ENCODE measurements at regions not wholly inside any gene's neighbourhood (a gene's known extent, or its start where the extent isn't known, plus 50 kb on each side); places are given as distances from the start of the nearest gene placed in this dataset.

DNA sequence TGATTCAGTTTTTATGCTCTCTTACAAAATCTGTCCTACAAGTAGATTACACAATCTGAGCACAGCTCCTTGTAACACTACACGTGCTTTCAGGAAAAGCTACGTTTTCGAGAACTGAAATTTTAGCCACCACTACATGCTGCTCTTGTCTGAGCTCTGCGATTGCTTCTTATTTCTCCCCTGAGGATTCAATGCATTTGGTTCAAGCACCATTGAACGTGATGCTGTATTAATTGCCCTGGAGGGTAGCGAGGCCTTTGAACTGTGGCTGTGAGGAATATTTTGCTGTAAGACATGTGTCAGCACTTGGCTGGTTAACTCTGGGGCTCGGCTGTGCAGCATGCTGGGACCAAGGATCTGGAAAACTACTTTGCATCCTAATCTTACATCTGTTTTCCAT lies 405.8 kb downstream of the EPHA4 start:
- intact Hi-C loops (cut with micrococcal nuclease) = no loop called here
- Histone ChIP-seq H3K27ac (ENCODE audit: extremely low read depth, low read depth, low read length) (no peak overlapping the region), H3K9me3 (replicated peaks; ENCODE audit: control insufficient read depth, insufficient read depth, low read depth, low read length) (no peaks in the 10 kb centered on the region), H3K4me2 (ENCODE audit: insufficient read depth, low read length) (no peak overlapping the region), H2AFZ (ENCODE audit: low read depth, low read length) (no peak overlapping the region), H3K4me1 (replicated peaks in 1 of 2; ENCODE audit: control insufficient read depth in 2 of 2, insufficient read depth in 2 of 2, low read length in 2 of 2) (no peaks in the 10 kb centered on the region), H3K36me3 (ENCODE audit: control insufficient read depth, insufficient read depth, low read length) (no peaks in the 10 kb centered on the region), H4K20me1 (replicated peaks; ENCODE audit: control insufficient read depth, insufficient read depth, low read length) (no peaks in the 10 kb centered on the region), H3K79me2 (ENCODE audit: control insufficient read depth, insufficient read depth, low read length) (no peaks in the 10 kb centered on the region), H3K4me3 (no peak overlapping the region), H3K27me3 (ENCODE audit: control insufficient read depth in 2 of 2, insufficient read depth in 2 of 2, low read length in 2 of 2) (no peaks in the 10 kb centered on the region), H3K9me1 (ENCODE audit: control insufficient read depth, insufficient read depth, low read length) (no peaks in the 10 kb centered on the region), H3K9ac (ENCODE audit: insufficient read depth in 1 of 2, low read depth in 2 of 2, low read length in 2 of 2) (no peak overlapping the region)
- in situ Hi-C loops (cut with MboI) = no loop called here
- ATAC-seq (no peak), FAIRE-seq (no peak), DNase-seq (ENCODE audit: extremely low read depth in 1 of 4, low spot score in 3 of 4) (no peak)
- ChIA-PET POLR2A (no interaction called here), CTCF (ENCODE audit: low intra/inter-chr PET ratio) (no interaction called here)
- no peak for TF ChIP-seq SREBF1 (IDR thresholded peaks at IDR 0.05; ENCODE audit: borderline replicate concordance, low read depth, low read length)
- no TSS peak for BruUV-seq (replicated peaks)
- WGBS (ENCODE audit: insufficient coverage, low coverage, missing lambda C conversion rate) = 0% methylated on average over 5 of the region's 7 CpGs

GRCh38 chr2:221167561-221167960 lies 404.5 kb downstream of the EPHA4 start:
- H3K4me1 ChIP-seq (replicated peaks in 1 of 2; ENCODE audit: control insufficient read depth in 2 of 2, insufficient read depth in 2 of 2, low read length in 2 of 2) = no peaks in the 10 kb centered on the region
- H3K9ac ChIP-seq (ENCODE audit: insufficient read depth in 1 of 2, low read depth in 2 of 2, low read length in 2 of 2) = no peak overlapping the region
- no peak overlapping the region for H2AFZ ChIP-seq (ENCODE audit: low read depth, low read length)
- no peak overlapping the region for H3K4me2 ChIP-seq (ENCODE audit: insufficient read depth, low read length)
- ChIA-PET CTCF (ENCODE audit: low intra/inter-chr PET ratio) (no interaction called here), POLR2A (no interaction called here)
- DNase-seq (ENCODE audit: extremely low read depth in 1 of 4, low spot score in 3 of 4) (no peak), FAIRE-seq (no peak), ATAC-seq (no peak)
- H3K9me3 ChIP-seq (replicated peaks; ENCODE audit: control insufficient read depth, insufficient read depth, low read depth, low read length) = no peaks in the 10 kb centered on the region
- no peaks in the 10 kb centered on the region for H4K20me1 ChIP-seq (replicated peaks; ENCODE audit: control insufficient read depth, insufficient read depth, low read length)
- H3K9me1 ChIP-seq (ENCODE audit: control insufficient read depth, insufficient read depth, low read length) = no peaks in the 10 kb centered on the region
- H3K79me2 ChIP-seq (ENCODE audit: control insufficient read depth, insufficient read depth, low read length) = no peaks in the 10 kb centered on the region
- no peaks in the 10 kb centered on the region for H3K36me3 ChIP-seq (ENCODE audit: control insufficient read depth, insufficient read depth, low read length)
- no peak overlapping the region for H3K27ac ChIP-seq (ENCODE audit: extremely low read depth, low read depth, low read length)
- BruUV-seq (replicated peaks) = no TSS peak
- intact Hi-C loops (cut with micrococcal nuclease) = no loop called here
- H3K4me3 ChIP-seq = no peak overlapping the region
- no peaks in the 10 kb centered on the region for H3K27me3 ChIP-seq (ENCODE audit: control insufficient read depth in 2 of 2, insufficient read depth in 2 of 2, low read length in 2 of 2)
- in situ Hi-C loops (cut with MboI) = no loop called here
- TF ChIP-seq MYNN (IDR thresholded peaks at IDR 0.05) = no peak
- TF ChIP-seq MYNN (CRISPR knock-in tag; IDR thresholded peaks at IDR 0.05) = no peak
- no peak for TF ChIP-seq SREBF1 (IDR thresholded peaks at IDR 0.05; ENCODE audit: borderline replicate concordance, low read depth, low read length)
- TF ChIP-seq DDX20 (tag; IDR thresholded peaks at IDR 0.05; ENCODE audit: low read depth) = no peak
- TF ChIP-seq SMC3 (conservative IDR thresholded peaks at IDR 0.05; ENCODE audit: insufficient read depth, low read depth, low read length) = no peak
- TF ChIP-seq MXD1 (CRISPR knock-in tag; IDR thresholded peaks at IDR 0.05; ENCODE audit: borderline replicate concordance, poor library complexity, severe bottlenecking) = no peak
- TF ChIP-seq HDAC1 (IDR thresholded peaks at IDR 0.05) = no peak
- no peak for TF ChIP-seq TAF9B (IDR thresholded peaks at IDR 0.05; ENCODE audit: partially characterized antibody)
- no peak for TF ChIP-seq SMAD2 (IDR thresholded peaks at IDR 0.05; ENCODE audit: low read depth, low read length)
- TF ChIP-seq ZNF561 (CRISPR knock-in tag; conservative IDR thresholded peaks at IDR 0.05) = no peak
- TF ChIP-seq GATA2 (CRISPR knock-in tag; IDR thresholded peaks at IDR 0.05) = no peak
- no peak for TF ChIP-seq ZMIZ1 (IDR thresholded peaks at IDR 0.05; ENCODE audit: low read depth in 2 of 2, low read length in 2 of 2)
- TF ChIP-seq, protein P1, sequence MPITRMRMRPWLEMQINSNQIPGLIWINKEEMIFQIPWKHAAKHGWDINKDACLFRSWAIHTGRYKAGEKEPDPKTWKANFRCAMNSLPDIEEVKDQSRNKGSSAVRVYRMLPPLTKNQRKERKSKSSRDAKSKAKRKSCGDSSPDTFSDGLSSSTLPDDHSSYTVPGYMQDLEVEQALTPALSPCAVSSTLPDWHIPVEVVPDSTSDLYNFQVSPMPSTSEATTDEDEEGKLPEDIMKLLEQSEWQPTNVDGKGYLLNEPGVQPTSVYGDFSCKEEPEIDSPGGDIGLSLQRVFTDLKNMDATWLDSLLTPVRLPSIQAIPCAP (CRISPR knock-in tag; IDR thresholded peaks at IDR 0.05; ENCODE audit: borderline replicate concordance) = no peak

Measured in K562 (cell line).